HG02970 (cell line): ENCODE measurements at regions not wholly inside any gene's neighbourhood (a gene's known extent, or its start where the extent isn't known, plus 50 kb on each side); places are given as distances from the start of the nearest gene placed in this dataset.

Experiments used
- ATAC-seq: cut with Tn5 transposase; IDR thresholded peaks from one replicate; pipeline ENCODE4 v1.9.1; 2021; ENCODE audit warnings: mild to moderate bottlenecking, moderate library complexity, moderate number of reproducible peaks; ENCODE audit not compliant: unreplicated experiment, low FRiP score

GRCh38 chr2:15034860-15035259 lies 402.3 kb downstream of the LRATD1 start:
- no peak for ATAC-seq

GRCh38 chr2:15038366-15039364 lies 406.1 kb downstream of the LRATD1 start:
- ATAC-seq: no peak

GRCh38 chr2:15040429-15041084 lies 408.0 kb downstream of the LRATD1 start:
- ATAC-seq: no peak

GRCh38 chr2:15041429-15041837 lies 408.9 kb downstream of the LRATD1 start:
- ATAC-seq: no peak

GRCh38 chr2:15042801-15043217 lies 410.3 kb downstream of the LRATD1 start:
- ATAC-seq: no peak

GRCh38 chr2:15043336-15044058 lies 411.0 kb downstream of the LRATD1 start:
- no peak for ATAC-seq

- no peak for ATAC-seq
Observed at GRCh38 chr2:15045054-15045453, 412.5 kb downstream of the LRATD1 start.

GRCh38 chr2:15047184-15047583 lies 414.7 kb downstream of the LRATD1 start:
- no peak for ATAC-seq

- no peak for ATAC-seq
Observed at GRCh38 chr2:15048000-15048399, 415.5 kb downstream of the LRATD1 start.

GRCh38 chr2:15049096-15049993 lies 416.8 kb downstream of the LRATD1 start:
- no peak for ATAC-seq

GRCh38 chr2:15050483-15050882 lies 418.0 kb downstream of the LRATD1 start:
- ATAC-seq: no peak

- no peak for ATAC-seq
Observed at GRCh38 chr2:15053542-15053941, 421.0 kb downstream of the LRATD1 start.

- no peak for ATAC-seq
Observed at GRCh38 chr2:15058015-15058720, 425.7 kb downstream of the LRATD1 start.

GRCh38 chr2:15058721-15059157 lies 426.2 kb downstream of the LRATD1 start:
- no peak for ATAC-seq

GRCh38 chr2:15059870-15060512 lies 427.5 kb downstream of the LRATD1 start:
- no peak for ATAC-seq

GRCh38 chr2:15061268-15061667 lies 428.8 kb downstream of the LRATD1 start:
- ATAC-seq: no peak

- no peak for ATAC-seq
Observed at GRCh38 chr2:15066138-15066537, 433.6 kb downstream of the LRATD1 start.

- no peak for ATAC-seq
Observed at GRCh38 chr2:15069149-15069548, 436.6 kb downstream of the LRATD1 start.

GRCh38 chr2:15072836-15073235 lies 440.3 kb downstream of the LRATD1 start:
- no peak for ATAC-seq
